Suprapubic skin (tissue), 3 donors: ENCODE measurements at regions not wholly inside any gene's neighbourhood (a gene's known extent, or its start where the extent isn't known, plus 50 kb on each side); places are given as distances from the start of the nearest gene placed in this dataset.

Experiments
- CTCF ChIP-seq, 2 donors: fragments of 200-600 bp in 1 of 2; fragments of 450-650 bp in 1 of 2; sonication (generic) in 1 of 2; IDR thresholded peaks; one replicate each; pipeline ENCODE4 v1.5.1; 2016 to 2019; ENCODE audit warnings: antibody characterized with exemption in 2 of 2, mild to moderate bottlenecking in 1 of 2, moderate library complexity in 1 of 2
- POLR2A ChIP-seq, 2 donors: fragments of 450-650 bp; IDR thresholded peaks; one replicate each; pipeline ENCODE4 v1.6.1; 2017; ENCODE audit warnings: antibody characterized with exemption in 2 of 2, mild to moderate bottlenecking in 2 of 2, moderate library complexity in 2 of 2

GRCh38 chr13:26961890-26962615, 201.5 kb upstream of the GPR12 start:
- TF ChIP-seq CTCF (IDR thresholded peaks at IDR 0.05) (no peak), POLR2A (IDR thresholded peaks at IDR 0.05) (no peak)
